NOMO-1 (cell line): ENCODE measurements at regions not wholly inside any gene's neighbourhood (a gene's known extent, or its start where the extent isn't known, plus 50 kb on each side); places are given as distances from the start of the nearest gene placed in this dataset.
"Not testable (repeated sequence)": the region's sequence is repeated elsewhere in the genome, so short reads cannot be mapped to it uniquely, and the experiment has no call there.

Experiments used
- DNase-seq, 2 experiments: peaks; one replicate each; lab custom pipeline; 2025; ENCODE audit not compliant: unreplicated experiment in 2 of 2; lab: John Stamatoyannopoulos, UW

GRCh38 chr2:179332903-179333302 is 68.3 kb upstream of the SESTD1 start:
- no peak for DNase-seq

- no peak for DNase-seq
Measured at GRCh38 chr2:179331061-179331460, 66.4 kb upstream of the SESTD1 start.

GRCh38 chr2:179322289-179322688 is 57.7 kb upstream of the SESTD1 start:
- DNase-seq: no peak

- not testable (repeated sequence) for DNase-seq
Measured at GRCh38 chr2:179321034-179321433, 56.4 kb upstream of the SESTD1 start.

GRCh38 chr2:179314729-179315128 is 50.1 kb upstream of the SESTD1 start:
- not testable (repeated sequence) for DNase-seq
